ENCODE measurements at regions not wholly inside any gene's neighbourhood (a gene's known extent, or its start where the extent isn't known, plus 50 kb on each side); places are given as distances from the start of the nearest gene placed in this dataset.

DNA sequence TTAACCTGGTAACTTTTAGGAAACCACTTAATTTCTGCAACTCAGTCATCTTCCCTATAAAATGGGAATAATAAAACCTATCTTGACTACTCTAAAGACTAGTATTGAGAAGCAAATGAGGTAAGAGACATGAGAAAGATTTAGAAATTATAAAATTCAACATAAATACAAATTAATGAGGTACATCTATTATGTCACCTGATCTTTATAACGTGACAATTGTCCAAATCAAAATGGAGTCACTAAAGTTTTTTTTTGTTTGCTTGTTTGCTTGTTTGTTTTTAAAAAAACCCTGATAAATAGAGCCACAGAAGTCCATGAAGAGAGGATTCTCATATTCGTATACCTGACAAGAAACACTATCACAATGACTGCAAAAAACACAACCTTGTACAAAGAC, 242.8 kb downstream of the LRRN1 start:
- H3K4me3 ChIP-seq (replicated peaks; ENCODE audit: low read depth, low read length): no peak overlapping the region

DNA sequence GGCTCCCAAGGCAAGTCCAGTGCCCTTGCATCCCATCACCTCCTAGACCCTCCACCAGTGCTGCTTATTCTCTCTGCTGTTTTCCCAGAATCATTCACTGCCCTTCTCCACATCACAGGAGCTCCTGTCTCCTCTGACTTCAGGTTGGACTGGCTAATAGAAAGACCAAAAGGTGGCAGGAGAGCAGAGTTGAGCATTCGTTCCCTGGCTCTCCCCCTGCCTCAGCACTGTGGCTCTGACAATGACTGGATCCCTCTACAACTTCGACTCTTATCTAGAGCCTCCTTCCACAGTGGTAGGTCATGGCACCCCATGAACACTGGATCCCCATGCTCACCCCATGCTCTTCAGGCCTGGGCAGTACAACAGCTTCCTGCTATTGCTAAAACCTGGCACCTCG, 243.6 kb downstream of the LRRN1 start:
- TF ChIP-seq, protein P1, sequence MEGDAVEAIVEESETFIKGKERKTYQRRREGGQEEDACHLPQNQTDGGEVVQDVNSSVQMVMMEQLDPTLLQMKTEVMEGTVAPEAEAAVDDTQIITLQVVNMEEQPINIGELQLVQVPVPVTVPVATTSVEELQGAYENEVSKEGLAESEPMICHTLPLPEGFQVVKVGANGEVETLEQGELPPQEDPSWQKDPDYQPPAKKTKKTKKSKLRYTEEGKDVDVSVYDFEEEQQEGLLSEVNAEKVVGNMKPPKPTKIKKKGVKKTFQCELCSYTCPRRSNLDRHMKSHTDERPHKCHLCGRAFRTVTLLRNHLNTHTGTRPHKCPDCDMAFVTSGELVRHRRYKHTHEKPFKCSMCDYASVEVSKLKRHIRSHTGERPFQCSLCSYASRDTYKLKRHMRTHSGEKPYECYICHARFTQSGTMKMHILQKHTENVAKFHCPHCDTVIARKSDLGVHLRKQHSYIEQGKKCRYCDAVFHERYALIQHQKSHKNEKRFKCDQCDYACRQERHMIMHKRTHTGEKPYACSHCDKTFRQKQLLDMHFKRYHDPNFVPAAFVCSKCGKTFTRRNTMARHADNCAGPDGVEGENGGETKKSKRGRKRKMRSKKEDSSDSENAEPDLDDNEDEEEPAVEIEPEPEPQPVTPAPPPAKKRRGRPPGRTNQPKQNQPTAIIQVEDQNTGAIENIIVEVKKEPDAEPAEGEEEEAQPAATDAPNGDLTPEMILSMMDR (IDR thresholded peaks at IDR 0.05; ENCODE audit: low read length, missing control alignments): no peak
- no peak for DNase-seq (ENCODE audit: low read depth)
- H3K4me3 ChIP-seq (replicated peaks; ENCODE audit: low read depth, low read length): no peak overlapping the region

More for the DNA sequence above, 242.8 kb downstream of the LRRN1 start:
- TF ChIP-seq, protein P1 (IDR thresholded peaks at IDR 0.05; ENCODE audit: low read length, missing control alignments): no peak
- DNase-seq (ENCODE audit: low read depth): no peak

DNA sequence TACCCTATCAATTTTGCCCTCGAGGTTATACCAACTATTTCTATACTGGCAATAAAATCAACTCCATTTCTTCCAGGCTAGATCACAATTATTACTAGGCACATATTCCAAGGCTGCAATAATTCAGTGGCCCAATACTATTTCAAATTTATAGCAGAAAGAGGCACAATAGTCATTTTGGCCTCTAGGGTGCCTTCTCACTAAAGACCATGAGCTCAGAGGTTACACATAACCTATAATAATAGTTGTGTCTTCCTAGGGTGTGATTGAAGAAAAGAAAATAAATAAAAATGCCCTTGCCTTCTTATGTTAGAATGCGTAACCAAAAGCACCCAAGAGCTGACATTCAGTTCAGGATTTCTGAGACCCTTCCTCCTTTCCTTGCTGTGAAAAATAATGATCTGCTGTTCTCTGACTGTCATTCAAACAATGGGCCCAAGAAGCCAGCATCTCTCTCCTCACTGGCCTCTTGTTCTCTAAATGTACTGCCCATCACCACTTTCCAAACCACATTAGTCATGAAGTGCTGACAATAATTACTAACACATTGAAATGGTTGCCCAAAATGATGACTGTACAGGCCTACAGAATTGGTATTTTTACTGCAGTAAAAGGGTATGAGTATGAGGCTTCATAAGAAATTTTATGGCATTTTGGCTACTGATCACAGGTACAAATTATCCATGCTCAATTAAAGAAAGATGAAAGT, 244.8 kb downstream of the LRRN1 start:
- TF ChIP-seq, protein P1 (IDR thresholded peaks at IDR 0.05; ENCODE audit: low read length, missing control alignments): no peak
- DNase-seq (ENCODE audit: low read depth): no peak
- no peak overlapping the region for H3K4me3 ChIP-seq (replicated peaks; ENCODE audit: low read depth, low read length)

DNA sequence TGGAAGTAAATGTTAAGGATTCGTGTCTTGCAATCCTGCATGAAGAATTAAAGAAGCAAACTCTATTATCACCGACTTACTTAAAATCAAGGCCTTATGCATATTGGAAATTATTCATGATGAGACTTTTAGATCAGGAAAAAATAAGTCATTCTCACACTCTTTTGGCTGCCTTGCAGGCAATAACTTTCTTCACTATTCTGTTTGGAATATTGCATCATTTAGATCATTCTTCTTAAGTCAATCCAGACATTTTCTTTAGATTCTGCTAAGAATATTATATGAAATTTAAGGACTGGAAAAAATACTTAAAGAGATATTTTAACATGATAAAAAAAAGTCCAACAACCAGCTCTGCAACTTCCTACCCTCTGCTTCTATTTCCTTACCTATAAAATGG, 245.4 kb downstream of the LRRN1 start:
- H3K4me3 ChIP-seq (replicated peaks; ENCODE audit: low read depth, low read length): no peak overlapping the region
- TF ChIP-seq, protein P1 (IDR thresholded peaks at IDR 0.05; ENCODE audit: low read length, missing control alignments): no peak
- no peak for DNase-seq (ENCODE audit: low read depth)

DNA sequence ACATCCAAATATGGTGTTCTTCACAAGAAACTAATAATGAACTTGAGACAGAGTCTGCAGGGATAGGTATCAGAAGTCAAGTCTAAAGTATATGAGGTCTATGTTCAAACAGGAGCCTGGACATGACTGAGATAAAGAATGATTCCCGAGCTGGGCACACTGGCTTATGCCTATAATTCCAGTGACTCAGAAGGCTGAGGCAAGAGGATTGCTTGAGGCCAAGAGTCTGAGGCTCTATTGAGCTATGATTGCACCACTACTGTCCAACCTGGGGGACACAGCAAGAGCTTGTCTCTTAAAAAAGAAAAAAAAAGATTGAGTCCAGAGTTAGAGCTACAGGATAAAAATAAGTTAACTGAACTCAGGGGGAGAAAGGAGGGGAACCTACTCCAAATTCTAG, 246.5 kb downstream of the LRRN1 start:
- TF ChIP-seq, protein P1 (IDR thresholded peaks at IDR 0.05; ENCODE audit: low read length, missing control alignments): no peak
- no peak for DNase-seq (ENCODE audit: low read depth)
- no peak overlapping the region for H3K4me3 ChIP-seq (replicated peaks; ENCODE audit: low read depth, low read length)

DNA sequence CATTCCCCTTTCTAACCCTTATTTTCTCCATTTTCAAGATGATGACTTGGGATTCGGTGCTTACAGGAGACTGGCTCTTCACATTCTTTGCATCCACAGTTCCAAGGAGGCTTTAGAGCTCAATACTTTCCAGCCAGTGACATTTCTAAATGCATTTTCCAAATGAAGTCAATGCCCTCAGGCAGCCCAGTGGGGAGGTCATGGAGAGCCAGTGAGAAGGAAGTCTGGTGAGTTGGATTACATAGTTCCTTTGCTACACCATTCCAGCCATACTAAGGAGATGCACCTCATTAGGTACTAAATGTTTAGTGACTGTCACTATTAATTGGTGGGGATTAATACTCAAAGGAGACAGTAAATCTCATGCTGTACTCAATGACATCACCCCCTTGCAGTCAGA, 248.1 kb downstream of the LRRN1 start:
- no peak overlapping the region for H3K4me3 ChIP-seq (replicated peaks; ENCODE audit: low read depth, low read length)
- TF ChIP-seq, protein P1 (IDR thresholded peaks at IDR 0.05; ENCODE audit: low read length, missing control alignments): no peak
- DNase-seq (ENCODE audit: low read depth): no peak

DNA sequence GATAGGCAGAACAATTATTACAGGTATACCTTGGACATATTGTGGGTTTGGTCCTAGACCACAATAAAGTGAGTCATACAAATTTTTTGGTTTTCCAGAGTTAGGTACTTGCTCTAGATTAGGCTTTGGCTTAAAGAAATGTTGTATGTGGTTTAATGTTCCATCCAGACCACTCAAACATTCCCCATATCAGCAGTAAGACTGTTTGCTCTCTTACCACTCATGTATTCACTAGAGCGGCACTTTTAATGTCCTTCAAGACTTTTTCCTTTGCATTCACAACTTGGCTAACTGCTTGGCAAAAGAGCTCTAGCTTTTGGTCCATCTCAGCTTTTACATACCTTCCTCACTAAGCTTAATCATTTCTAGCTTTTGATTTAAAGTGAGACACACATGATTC, 250.5 kb upstream of the SETMAR start:
- H3K4me3 ChIP-seq (replicated peaks; ENCODE audit: low read depth, low read length): no peak overlapping the region
- TF ChIP-seq, protein P1 (IDR thresholded peaks at IDR 0.05; ENCODE audit: low read length, missing control alignments): no peak
- DNase-seq (ENCODE audit: low read depth): no peak

All from fibroblast of pulmonary artery (primary cell).